ENCODE measurements at regions not wholly inside any gene's neighbourhood (a gene's known extent, or its start where the extent isn't known, plus 50 kb on each side); places are given as distances from the start of the nearest gene placed in this dataset.

DNA sequence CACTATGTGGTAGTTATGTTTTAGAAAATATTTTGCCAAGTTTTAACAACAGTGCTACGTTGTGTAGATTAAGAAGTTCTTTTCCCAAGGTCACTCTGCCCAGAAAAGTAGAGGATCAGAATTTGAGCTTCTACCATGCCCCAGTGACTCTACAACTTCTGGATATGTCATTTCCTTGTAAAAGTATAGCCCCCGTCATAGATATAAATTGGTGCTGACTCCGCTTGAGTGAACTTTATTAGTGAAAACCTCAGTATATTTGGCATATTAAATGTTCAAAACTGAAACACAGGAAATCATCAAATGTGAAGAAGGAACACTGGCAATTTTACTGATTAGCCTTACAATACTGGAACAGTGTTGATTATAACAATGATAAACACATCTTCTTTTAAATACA lies 256.7 kb upstream of the UBE2E3 start:
- no peak for DNase-seq (ENCODE audit: low read depth, low spot score)
- in situ Hi-C loops (cut with HindIII; ENCODE audit: low sequenced_read_pairs): no loop called here
- H3K4me3 ChIP-seq (ENCODE audit: low read depth, low read length): no peak overlapping the region
- TF ChIP-seq, protein P1, sequence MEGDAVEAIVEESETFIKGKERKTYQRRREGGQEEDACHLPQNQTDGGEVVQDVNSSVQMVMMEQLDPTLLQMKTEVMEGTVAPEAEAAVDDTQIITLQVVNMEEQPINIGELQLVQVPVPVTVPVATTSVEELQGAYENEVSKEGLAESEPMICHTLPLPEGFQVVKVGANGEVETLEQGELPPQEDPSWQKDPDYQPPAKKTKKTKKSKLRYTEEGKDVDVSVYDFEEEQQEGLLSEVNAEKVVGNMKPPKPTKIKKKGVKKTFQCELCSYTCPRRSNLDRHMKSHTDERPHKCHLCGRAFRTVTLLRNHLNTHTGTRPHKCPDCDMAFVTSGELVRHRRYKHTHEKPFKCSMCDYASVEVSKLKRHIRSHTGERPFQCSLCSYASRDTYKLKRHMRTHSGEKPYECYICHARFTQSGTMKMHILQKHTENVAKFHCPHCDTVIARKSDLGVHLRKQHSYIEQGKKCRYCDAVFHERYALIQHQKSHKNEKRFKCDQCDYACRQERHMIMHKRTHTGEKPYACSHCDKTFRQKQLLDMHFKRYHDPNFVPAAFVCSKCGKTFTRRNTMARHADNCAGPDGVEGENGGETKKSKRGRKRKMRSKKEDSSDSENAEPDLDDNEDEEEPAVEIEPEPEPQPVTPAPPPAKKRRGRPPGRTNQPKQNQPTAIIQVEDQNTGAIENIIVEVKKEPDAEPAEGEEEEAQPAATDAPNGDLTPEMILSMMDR (IDR thresholded peaks at IDR 0.05; ENCODE audit: low read depth, low read length): no peak

DNA sequence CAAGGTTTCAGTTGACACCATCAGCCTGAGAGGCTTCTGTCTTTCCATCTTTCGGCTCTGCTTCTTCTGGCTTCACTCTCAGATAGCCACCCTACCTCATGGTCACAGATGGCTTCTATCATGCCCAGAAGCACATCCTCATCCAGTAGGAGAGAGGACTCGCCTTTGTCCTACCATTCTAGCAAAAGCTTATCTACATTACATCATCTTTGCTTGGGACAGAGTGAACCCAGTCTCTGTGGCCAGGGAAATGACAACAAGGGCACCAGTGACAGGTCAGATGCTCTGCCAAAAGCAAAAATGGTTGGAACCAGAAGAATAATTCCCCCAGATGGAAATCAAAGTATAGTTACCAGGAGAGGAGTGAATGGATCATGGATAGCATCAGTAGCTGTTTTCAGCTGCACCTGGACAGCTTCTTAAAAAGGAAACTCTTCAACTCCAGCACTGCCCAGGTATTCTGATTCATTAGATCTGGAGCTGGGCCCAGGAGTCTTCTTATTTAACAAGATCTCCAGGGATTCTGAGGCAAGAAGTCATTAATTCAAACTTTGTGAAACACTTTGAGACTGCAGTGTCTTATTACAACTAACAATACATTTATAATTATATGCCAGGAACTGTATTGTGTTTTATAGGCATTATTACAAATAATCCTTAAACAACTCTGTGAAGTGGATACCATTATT lies 257.7 kb upstream of the UBE2E3 start:
- TF ChIP-seq, protein P1 (IDR thresholded peaks at IDR 0.05; ENCODE audit: low read depth, low read length): no peak
- peak; percentile 68 for DNase-seq (ENCODE audit: low read depth, low spot score)
- in situ Hi-C loops (cut with HindIII; ENCODE audit: low sequenced_read_pairs): no loop called here
- H3K4me3 ChIP-seq (ENCODE audit: low read depth, low read length): no peak overlapping the region

DNA sequence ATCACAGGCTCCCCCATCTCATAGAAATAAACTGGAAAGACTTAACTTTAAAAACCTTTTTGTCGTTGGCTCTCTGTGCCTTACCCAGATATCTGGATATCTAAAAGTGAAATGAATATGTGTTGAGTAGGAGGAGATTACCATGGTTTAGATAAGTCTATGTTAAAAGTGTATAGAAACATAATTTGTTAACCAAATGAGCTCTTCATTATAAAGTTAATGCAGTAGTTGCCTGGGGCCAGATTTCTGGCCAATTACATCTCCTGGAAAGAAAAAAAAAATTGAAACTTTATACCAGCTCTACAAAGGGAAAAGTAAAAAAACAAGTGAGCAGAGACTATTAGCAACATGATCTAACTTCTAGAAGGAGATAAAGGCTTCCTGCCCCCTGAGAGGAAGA lies 259.6 kb upstream of the UBE2E3 start:
- DNase-seq (ENCODE audit: low read depth, low spot score): no peak
- H3K4me3 ChIP-seq (ENCODE audit: low read depth, low read length): no peak overlapping the region
- in situ Hi-C loops (cut with HindIII; ENCODE audit: low sequenced_read_pairs): no loop called here
- TF ChIP-seq, protein P1 (IDR thresholded peaks at IDR 0.05; ENCODE audit: low read depth, low read length): no peak

DNA sequence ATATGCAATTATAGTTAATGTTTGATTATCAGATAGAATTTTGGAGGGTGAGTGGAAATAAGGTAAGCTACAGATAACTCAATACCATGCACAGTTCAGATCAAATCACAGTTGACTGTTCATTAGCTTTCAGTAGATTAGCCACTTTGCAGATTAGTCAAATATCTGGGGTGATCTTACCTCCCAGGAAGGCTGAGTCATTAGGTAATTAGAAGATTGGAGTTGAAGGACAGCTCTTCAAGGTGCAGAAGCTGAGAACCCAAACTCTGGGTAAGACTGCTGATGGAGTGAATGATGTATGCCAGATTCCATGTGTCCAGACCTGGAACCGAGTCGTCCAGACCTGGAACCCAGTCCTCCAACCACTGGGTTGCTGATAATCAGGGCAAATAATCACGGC lies 262.8 kb upstream of the UBE2E3 start:
- in situ Hi-C loops (cut with HindIII; ENCODE audit: low sequenced_read_pairs): no loop called here
- H3K4me3 ChIP-seq (ENCODE audit: low read depth, low read length): no peak overlapping the region
- no peak for DNase-seq (ENCODE audit: low read depth, low spot score)
- TF ChIP-seq, protein P1 (IDR thresholded peaks at IDR 0.05; ENCODE audit: low read depth, low read length): no peak

DNA sequence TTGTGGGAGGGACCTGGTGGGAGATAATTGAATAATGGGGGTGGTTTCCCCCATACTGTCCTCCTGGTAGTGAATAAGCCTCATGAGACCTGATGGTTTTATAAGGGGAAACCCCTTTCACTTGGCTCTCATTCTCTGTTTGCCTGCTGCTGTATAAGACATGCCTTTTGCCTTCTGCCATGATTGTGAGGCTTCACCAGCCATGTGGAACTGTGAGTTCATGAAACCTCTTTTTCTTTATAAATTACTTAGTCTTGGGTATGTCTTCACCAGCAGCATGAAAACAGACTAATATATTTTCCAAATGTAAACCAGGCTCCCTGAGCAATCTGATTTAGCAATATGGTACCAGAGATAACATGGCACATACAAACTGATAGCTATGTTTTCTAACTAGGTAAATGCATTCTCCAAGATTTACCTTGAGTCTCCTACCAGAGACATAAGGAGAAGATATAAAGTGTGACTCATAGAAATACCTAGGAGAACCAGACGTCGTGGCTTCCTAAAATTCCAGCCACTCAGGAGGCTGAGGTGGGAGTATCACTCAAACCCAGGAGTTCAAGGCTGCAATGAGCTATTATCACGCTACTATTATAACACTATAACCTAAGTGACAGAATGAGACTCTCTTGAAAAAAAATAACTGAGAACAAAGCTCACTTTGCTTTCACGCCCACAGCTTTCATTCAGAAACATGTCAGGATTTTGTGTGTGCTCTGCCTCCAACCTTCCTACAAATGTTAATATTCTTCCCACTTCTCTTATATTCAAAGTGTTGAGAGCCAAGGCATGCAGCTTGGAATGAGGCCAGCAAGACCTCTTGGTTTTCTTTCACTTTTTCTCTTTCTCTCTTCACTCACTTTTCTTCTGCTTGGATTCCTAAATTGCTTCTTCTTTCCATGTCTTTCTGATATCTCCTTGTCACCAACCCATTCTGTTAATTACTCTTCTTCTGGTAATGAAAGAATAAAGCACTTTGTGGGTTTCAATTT lies 263.9 kb upstream of the UBE2E3 start:
- in situ Hi-C loops (cut with HindIII; ENCODE audit: low sequenced_read_pairs): no loop called here
- no peak for DNase-seq (ENCODE audit: low read depth, low spot score)
- TF ChIP-seq, protein P1 (IDR thresholded peaks at IDR 0.05; ENCODE audit: low read depth, low read length): no peak
- no peak overlapping the region for H3K4me3 ChIP-seq (ENCODE audit: low read depth, low read length)

DNA sequence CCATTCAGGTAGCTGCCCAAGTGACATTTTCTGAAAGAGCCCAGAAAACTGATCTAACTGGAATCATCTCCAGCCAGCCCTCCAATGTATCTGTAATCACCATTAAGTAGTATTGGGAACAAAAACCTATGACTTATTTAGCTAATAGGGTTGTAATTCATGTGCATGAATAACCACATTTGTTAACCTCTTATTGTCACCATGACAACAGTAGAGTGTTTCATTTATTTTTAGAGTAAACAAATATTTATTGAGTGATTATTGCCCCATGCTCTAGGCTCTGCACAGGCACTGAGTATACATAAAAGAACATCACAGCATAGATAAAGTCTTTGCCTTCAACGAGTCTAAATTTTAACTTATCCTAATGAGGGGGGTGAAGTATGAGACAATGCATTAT lies 265.4 kb upstream of the UBE2E3 start:
- in situ Hi-C loops (cut with HindIII; ENCODE audit: low sequenced_read_pairs): no loop called here
- no peak overlapping the region for H3K4me3 ChIP-seq (ENCODE audit: low read depth, low read length)
- no peak for DNase-seq (ENCODE audit: low read depth, low spot score)
- TF ChIP-seq, protein P1 (IDR thresholded peaks at IDR 0.05; ENCODE audit: low read depth, low read length): no peak

All from astrocyte of the spinal cord (primary cell).